GM19467 (cell line): ENCODE measurements at regions not wholly inside any gene's neighbourhood (a gene's known extent, or its start where the extent isn't known, plus 50 kb on each side); places are given as distances from the start of the nearest gene placed in this dataset.
"Not testable (repeated sequence)": the region's sequence is repeated elsewhere in the genome, so short reads cannot be mapped to it uniquely, and the experiment has no call there.

Source experiments
- ATAC-seq: cut with Tn5 transposase; IDR thresholded peaks from one replicate; pipeline ENCODE4 v1.9.1; 2021; ENCODE audit warnings: mild to moderate bottlenecking, moderate library complexity; ENCODE audit not compliant: unreplicated experiment

- ATAC-seq, result no peak
Measured at GRCh38 chr13:40344270-40345148, 321.9 kb downstream of the FOXO1 start.

DNA sequence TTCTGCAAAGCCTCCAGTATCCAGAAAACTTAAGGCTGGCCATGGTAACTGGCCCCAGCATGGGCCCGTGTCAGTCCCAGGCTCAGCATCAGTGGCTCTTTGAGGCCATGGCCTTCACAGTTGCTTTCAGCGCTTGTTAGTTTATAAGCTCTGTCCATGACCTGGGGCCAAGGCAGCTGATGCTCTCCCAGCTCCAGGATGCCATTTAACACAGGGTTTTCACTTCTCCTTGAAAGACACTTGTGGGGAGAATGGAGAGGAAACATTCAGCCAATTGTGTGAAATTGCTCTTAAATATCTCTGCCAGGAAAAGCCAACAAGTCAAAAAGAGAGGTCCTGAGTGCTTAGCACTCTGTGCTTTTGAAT is 321.3 kb downstream of the FOXO1 start:
- ATAC-seq, result no peak

DNA sequence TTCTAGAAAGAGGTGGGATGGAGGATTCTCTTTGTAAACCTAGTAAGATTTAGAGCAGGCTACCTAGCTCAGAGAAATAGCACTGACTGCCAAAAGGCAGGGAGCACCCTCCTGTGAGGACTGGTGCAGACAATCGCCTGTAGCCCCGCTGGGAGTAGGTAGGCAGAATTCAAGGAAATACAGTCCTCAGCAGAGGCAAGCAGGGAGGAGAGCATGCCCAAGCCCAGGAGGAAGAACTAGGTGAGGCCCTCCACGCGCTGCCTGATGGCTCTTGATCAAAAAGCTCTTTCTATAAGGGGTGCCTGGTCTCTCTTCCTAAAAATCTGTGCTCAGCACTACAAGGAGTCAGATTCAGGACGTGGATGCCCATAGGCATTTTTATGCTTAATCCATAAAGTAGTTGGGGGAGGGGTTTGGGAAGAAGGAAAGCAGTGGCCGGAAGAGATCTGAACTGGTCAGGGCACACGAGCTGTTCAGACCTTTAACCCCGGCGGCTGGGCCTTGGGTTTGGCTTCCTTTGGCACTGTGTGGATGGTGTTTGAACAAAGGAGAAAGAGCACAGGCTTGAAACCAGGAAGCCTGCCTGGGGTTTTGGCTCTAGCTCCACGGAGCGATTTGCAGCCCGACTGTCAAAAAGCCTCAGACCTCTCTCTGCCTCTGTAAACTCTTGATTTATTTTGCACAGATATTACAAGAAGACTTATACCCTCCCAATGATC is 320.6 kb downstream of the FOXO1 start:
- ATAC-seq, result no peak

- ATAC-seq, result no peak
Measured at GRCh38 chr13:40346592-40346991, 319.8 kb downstream of the FOXO1 start.

GRCh38 chr13:40348096-40348679 is 318.3 kb downstream of the FOXO1 start:
- ATAC-seq, result no peak

- ATAC-seq, result no peak
Measured at GRCh38 chr13:40350283-40350992, 316.0 kb downstream of the FOXO1 start.

DNA sequence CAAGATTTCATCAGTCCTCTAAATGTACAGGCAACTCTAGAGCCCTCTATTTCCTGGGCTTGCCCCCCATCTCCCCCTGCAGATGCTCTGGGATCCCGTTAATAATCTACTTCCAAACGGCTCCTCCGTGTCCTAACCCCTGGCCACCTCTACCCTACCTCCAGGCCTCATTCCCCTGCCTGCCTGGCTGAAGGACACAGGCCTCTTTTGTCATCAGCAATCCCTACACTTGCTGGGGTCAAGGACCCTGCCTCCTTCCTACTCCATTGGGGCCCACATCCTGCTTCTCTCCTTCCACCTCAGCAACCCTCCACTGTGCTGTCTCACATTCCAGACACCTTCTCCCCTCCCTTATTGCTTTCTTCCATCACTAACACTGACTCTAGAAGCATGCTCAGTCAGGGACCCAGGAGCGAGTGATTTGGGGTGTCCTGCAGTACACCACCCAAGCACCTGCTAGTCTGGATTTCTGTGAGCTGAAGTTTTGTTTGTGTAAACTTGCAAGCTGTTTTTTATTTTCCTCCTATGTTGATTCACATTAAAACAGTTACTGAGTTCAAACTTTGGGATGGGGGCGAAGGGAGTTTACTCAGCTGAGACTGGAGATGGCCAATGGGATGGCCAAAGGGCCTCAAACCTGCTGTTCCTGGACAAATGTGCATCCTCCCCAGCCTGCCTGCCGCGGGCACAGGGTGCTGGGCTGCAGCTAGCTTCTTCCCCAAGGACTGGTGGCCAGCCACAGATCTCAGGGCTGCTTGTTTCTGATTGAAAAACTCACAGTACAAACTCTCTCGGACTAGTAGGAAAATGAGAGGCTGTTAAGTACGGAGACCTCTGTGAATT is 314.7 kb downstream of the FOXO1 start:
- ATAC-seq, result no peak

DNA sequence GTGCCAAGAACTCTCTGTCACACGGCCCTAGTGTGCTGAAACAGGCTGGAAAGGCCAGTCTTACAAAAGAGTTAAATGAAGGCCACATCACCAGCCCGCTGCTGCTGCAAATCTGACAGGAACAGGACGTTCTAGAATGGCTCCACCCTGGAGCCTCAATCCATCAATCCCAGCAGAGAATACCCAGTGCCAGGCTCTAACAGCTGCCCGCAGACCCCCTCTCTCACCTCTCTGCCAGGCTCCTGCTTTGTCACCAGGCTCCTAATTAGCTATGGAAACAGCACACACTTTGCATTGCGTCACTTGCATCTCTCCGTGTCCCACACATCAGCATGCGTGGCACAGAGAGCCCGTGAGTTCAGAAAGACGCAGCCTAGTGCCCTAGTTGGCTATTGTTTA is 314.1 kb downstream of the FOXO1 start:
- ATAC-seq, result no peak

- ATAC-seq, result no peak
Measured at GRCh38 chr13:40352802-40353562, 313.5 kb downstream of the FOXO1 start.

GRCh38 chr13:40355126-40355724 is 311.2 kb downstream of the FOXO1 start:
- no peak for ATAC-seq

DNA sequence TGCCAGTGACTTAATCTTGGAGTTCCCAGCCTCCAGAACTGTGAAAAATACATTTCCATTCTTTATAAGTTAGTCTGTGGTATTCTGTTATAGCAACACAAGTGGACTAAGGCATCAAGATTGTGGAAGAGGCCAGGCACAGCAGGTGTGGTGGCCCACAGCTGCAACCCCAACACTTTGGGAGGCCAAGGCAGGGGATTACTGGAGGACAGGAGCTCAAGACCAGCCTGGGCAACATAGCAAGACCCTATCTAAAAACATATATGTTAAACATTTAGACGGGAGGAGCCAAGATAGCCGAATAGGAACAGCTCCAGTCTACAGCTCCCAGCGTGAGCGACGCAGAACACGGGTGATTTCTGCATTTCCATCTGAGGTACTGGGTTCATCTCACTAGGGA is 310.4 kb downstream of the FOXO1 start:
- no peak for ATAC-seq

DNA sequence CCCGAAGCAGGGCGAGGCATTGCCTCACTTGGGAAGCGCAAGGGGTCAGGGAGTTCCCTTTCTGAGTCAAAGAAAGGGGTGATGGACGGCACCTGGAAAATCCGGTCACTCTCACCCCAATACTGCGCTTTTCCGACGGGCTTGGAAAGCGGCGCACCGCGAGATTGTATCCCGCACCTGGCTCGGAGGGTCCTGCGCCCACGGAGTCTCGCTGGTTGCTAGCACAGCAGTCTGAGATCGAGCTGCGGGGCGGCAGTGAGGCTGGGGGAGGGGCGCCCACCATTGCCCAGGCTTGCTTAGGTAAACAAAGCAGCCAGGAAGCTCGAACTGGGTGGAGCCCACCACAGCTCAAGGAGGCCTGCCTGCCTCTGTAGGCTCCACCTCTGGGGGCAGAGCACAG is 310.0 kb downstream of the FOXO1 start:
- not testable (repeated sequence) for ATAC-seq

GRCh38 chr13:40362502-40362901 is 303.9 kb downstream of the FOXO1 start:
- no peak for ATAC-seq

- ATAC-seq, result no peak
Measured at GRCh38 chr13:40363653-40364052, 302.8 kb downstream of the FOXO1 start.

- ATAC-seq, result no peak
Measured at GRCh38 chr13:40366119-40366518, 300.3 kb downstream of the FOXO1 start.

GRCh38 chr13:40368127-40368891 is 298.1 kb downstream of the FOXO1 start:
- ATAC-seq, result no peak

DNA sequence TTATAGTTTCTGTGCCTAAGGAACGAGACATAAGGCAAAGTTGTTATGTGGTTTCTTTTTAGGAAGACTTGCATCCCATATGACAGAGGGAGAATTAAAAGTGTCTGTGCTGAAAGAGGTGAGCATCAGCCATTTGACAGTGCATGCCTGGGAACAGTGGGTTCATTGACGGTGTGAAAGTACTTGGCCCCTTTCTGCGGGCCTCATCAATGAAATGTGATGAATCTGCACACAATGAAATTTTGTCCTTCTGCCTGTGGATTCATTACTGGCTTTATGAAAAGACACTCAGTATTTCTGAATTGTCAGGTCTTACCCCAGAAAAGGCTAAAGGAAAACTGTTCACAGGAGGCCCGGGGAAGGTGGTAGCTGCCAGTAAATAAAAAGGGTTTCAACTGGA is 295.8 kb downstream of the FOXO1 start:
- no peak for ATAC-seq

DNA sequence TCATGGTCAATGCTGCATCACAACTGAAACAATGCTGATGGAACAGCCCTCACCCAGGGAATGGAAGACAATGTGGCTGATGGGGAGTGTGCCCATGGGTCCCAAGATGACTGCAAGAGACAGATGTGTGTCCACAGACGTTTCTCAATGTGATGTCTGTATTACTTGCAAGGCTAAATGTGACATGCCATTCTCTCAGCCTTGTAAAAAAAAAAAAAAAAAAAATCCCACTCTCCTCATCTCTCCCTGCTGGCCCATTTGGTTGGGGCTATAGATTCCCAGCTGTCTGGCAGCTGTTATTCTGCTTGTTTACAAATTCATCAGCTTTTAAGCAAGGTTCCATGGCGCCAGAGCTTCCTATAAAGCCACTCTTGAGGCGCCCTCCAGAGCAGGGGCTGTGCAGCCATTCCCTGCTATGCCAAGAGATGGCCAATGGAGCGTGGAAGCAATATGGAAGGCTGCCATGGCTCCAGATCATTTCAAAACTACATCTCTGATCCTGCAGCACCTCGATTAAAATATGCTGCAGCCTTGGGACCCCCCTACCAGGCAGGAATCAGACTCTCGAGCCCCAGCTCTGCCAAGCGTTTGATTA is 294.8 kb downstream of the FOXO1 start:
- no peak for ATAC-seq
